ENCODE measurements at regions not wholly inside any gene's neighbourhood (a gene's known extent, or its start where the extent isn't known, plus 50 kb on each side); places are given as distances from the start of the nearest gene placed in this dataset.
"Not testable (repeated sequence)": the region's sequence is repeated elsewhere in the genome, so short reads cannot be mapped to it uniquely, and the experiment has no call there.

- TF ChIP-seq CTCF (IDR thresholded peaks at IDR 0.05; ENCODE audit: extremely low read depth, missing control alignments) = no peak
- no peak for DNase-seq (ENCODE audit: low spot score)
Observed at GRCh38 chr6:67112120-67112519, 1405.1 kb upstream of the EYS start.

GRCh38 chr6:67102743-67103142 is 1395.7 kb upstream of the EYS start:
- no peak for TF ChIP-seq CTCF (IDR thresholded peaks at IDR 0.05; ENCODE audit: extremely low read depth, missing control alignments)
- DNase-seq (ENCODE audit: low spot score) = no peak

GRCh38 chr6:67095618-67096226 is 1388.7 kb upstream of the EYS start:
- not testable (repeated sequence) for DNase-seq (ENCODE audit: low spot score)

- no peak for TF ChIP-seq CTCF (IDR thresholded peaks at IDR 0.05; ENCODE audit: extremely low read depth, missing control alignments)
- DNase-seq (ENCODE audit: low spot score) = no peak
Observed at GRCh38 chr6:67094431-67094946, 1387.5 kb upstream of the EYS start.

GRCh38 chr6:67073938-67074337 is 1366.9 kb upstream of the EYS start:
- DNase-seq (ENCODE audit: low spot score) = no peak
- no peak for TF ChIP-seq CTCF (IDR thresholded peaks at IDR 0.05; ENCODE audit: extremely low read depth, missing control alignments)

GRCh38 chr6:67068781-67069180 is 1361.8 kb upstream of the EYS start:
- DNase-seq (ENCODE audit: low spot score) = no peak
- no peak for TF ChIP-seq CTCF (IDR thresholded peaks at IDR 0.05; ENCODE audit: extremely low read depth, missing control alignments)

GRCh38 chr6:67064323-67064722 is 1357.3 kb upstream of the EYS start:
- no peak for TF ChIP-seq CTCF (IDR thresholded peaks at IDR 0.05; ENCODE audit: extremely low read depth, missing control alignments)
- no peak for DNase-seq (ENCODE audit: low spot score)

GRCh38 chr6:67047996-67048395 is 1341.0 kb upstream of the EYS start:
- no peak for DNase-seq (ENCODE audit: low spot score)
- TF ChIP-seq CTCF (IDR thresholded peaks at IDR 0.05; ENCODE audit: extremely low read depth, missing control alignments) = no peak

Measured in GM20000 (cell line).